Peyer's patch (tissue), 4 donors: ENCODE measurements at regions not wholly inside any gene's neighbourhood (a gene's known extent, or its start where the extent isn't known, plus 50 kb on each side); places are given as distances from the start of the nearest gene placed in this dataset.

Source experiments
- POLR2A ChIP-seq, 2 donors: fragments of 450-650 bp; IDR thresholded peaks; one replicate each; pipeline ENCODE4 v1.5.1; 2017; ENCODE audit warnings: antibody characterized with exemption in 2 of 2, mild to moderate bottlenecking in 2 of 2, moderate library complexity in 2 of 2
- TF ChIP-seq, protein P1 (sequence below), 6 experiments: fragments of 450-650 bp in 4 of 6; fragments of 200-600 bp in 2 of 6; sonication (generic) in 1 of 6; IDR thresholded peaks; one replicate each; pipeline ENCODE4 v1.5.1; 2017 to 2019; ENCODE audit warnings: antibody characterized with exemption in 6 of 6, mild to moderate bottlenecking in 3 of 6, moderate library complexity in 1 of 6

DNA sequence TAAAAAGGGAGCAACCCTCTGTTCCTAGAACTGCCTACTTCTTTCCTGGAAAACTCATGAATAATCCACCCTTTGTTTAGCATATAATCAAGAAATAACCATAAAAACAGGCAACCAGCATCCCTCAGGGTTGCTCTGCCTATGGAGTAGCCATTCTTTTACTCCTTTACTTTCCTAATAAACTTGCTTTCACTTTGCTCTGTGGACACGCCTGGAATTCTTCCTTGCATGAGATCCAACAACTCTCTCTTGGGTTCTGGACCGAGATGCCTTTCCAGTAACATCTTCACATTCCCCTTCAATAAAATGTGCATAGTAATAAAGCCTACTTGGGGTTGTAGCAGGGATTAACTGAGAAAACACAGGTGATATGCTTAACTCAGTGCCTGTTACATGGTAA, 286.4 kb upstream of the AMIGO2 start:
- TF ChIP-seq, protein P1, sequence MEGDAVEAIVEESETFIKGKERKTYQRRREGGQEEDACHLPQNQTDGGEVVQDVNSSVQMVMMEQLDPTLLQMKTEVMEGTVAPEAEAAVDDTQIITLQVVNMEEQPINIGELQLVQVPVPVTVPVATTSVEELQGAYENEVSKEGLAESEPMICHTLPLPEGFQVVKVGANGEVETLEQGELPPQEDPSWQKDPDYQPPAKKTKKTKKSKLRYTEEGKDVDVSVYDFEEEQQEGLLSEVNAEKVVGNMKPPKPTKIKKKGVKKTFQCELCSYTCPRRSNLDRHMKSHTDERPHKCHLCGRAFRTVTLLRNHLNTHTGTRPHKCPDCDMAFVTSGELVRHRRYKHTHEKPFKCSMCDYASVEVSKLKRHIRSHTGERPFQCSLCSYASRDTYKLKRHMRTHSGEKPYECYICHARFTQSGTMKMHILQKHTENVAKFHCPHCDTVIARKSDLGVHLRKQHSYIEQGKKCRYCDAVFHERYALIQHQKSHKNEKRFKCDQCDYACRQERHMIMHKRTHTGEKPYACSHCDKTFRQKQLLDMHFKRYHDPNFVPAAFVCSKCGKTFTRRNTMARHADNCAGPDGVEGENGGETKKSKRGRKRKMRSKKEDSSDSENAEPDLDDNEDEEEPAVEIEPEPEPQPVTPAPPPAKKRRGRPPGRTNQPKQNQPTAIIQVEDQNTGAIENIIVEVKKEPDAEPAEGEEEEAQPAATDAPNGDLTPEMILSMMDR (IDR thresholded peaks at IDR 0.05), result no peak
- TF ChIP-seq POLR2A (IDR thresholded peaks at IDR 0.05), result no peak
